SK-N-MC (cell line): ENCODE measurements at regions not wholly inside any gene's neighbourhood (a gene's known extent, or its start where the extent isn't known, plus 50 kb on each side); places are given as distances from the start of the nearest gene placed in this dataset.
"Not testable (repeated sequence)": the region's sequence is repeated elsewhere in the genome, so short reads cannot be mapped to it uniquely, and the experiment has no call there.

Experiments used
- EZH2 ChIP-seq: fragments of 200-600 bp; sonication (generic); IDR thresholded peaks from one replicate; pipeline ENCODE4 v1.6.1; 2017; ENCODE audit warnings: antibody characterized with exemption
- FOXP2 ChIP-seq: optimal IDR thresholded peaks from 2 replicates; pipeline ENCODE3; 2011; ENCODE audit warnings: mild to moderate bottlenecking, moderate library complexity; ENCODE audit not compliant: insufficient read depth; ENCODE audit errors: extremely low read length, control extremely low read depth
- POLR2AphosphoS5 ChIP-seq: IDR thresholded peaks from 2 replicates; pipeline ENCODE4 v1.6.1; 2012; ENCODE audit warnings: mild to moderate bottlenecking, low read depth, low read length, borderline replicate concordance

DNA sequence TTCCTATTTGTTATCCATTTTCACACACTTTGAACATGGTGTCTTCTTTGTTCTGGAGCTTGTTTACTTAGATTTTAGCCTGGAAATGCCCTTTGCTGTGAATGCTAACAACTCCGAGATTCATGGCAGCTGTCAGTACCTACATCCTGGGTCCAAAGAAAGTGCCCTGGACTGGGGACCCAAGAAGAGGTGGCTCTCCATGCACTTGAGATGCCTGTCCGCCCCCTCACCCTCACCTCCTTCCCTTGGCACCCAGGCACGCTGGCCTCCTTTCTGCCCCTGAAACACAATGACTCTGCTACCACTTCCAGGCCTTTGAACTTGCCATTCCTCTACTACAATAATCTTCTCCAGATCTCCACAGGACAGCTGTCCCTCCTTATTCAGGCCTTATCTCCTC is 324.2 kb downstream of the ANAPC1 start:
- TF ChIP-seq POLR2AphosphoS5, EZH2, FOXP2: not testable (repeated sequence)
